ENCODE measurements at regions not wholly inside any gene's neighbourhood (a gene's known extent, or its start where the extent isn't known, plus 50 kb on each side); places are given as distances from the start of the nearest gene placed in this dataset.

DNA sequence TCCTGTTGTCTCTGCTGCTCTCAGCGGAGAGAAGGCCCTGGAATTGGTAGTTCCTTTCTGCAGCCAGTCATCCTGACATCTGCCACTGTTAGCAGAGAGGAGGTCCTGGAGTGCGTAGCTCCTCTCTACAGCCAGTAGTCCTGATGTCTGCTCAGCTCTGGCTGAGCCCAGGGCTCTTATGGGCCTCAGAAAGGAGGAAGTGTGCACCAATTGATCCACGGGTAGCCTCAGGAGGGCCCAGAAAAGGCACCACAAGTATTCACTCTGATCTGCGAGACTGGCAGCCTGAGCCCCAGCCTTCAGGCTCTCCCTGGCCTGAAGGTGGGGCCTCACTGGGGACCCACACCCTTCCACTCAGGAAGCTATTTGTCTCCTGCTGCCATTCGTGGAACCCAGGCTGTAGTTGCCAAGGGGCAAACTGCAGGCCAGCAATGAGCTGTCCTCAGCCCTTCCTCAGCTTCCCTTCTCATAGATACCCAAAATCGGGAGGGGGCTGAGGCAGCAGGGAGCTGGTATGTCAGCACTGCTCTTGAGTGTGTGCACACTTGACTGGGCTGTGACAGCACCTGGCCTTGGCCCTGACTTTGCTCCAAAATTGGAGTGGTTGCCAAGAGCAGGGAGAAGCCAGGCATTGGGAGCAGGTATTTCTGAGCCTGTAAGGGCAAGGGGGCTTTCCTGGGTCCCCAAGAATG lies 1049.5 kb upstream of the ACO1 start:
- TF ChIP-seq, protein P1, sequence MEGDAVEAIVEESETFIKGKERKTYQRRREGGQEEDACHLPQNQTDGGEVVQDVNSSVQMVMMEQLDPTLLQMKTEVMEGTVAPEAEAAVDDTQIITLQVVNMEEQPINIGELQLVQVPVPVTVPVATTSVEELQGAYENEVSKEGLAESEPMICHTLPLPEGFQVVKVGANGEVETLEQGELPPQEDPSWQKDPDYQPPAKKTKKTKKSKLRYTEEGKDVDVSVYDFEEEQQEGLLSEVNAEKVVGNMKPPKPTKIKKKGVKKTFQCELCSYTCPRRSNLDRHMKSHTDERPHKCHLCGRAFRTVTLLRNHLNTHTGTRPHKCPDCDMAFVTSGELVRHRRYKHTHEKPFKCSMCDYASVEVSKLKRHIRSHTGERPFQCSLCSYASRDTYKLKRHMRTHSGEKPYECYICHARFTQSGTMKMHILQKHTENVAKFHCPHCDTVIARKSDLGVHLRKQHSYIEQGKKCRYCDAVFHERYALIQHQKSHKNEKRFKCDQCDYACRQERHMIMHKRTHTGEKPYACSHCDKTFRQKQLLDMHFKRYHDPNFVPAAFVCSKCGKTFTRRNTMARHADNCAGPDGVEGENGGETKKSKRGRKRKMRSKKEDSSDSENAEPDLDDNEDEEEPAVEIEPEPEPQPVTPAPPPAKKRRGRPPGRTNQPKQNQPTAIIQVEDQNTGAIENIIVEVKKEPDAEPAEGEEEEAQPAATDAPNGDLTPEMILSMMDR (IDR thresholded peaks at IDR 0.05; ENCODE audit: control extremely low read depth in 1 of 3, insufficient read depth in 1 of 3, low read depth in 1 of 3, low read length in 3 of 3), result no peak
- TF ChIP-seq POLR2A (IDR thresholded peaks at IDR 0.05; ENCODE audit: control extremely low read depth in 1 of 2, low read depth in 2 of 2, low read length in 2 of 2), result no peak
- no peak for TF ChIP-seq EGR1 (IDR thresholded peaks at IDR 0.05; ENCODE audit: borderline replicate concordance, low read depth, low read length)
- TF ChIP-seq, protein P2, sequence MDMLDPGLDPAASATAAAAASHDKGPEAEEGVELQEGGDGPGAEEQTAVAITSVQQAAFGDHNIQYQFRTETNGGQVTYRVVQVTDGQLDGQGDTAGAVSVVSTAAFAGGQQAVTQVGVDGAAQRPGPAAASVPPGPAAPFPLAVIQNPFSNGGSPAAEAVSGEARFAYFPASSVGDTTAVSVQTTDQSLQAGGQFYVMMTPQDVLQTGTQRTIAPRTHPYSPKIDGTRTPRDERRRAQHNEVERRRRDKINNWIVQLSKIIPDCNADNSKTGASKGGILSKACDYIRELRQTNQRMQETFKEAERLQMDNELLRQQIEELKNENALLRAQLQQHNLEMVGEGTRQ (IDR thresholded peaks at IDR 0.05; ENCODE audit: low read length), result no peak
- no peak for TF ChIP-seq RAD21 (IDR thresholded peaks at IDR 0.05 in 1 of 2, conservative IDR thresholded peaks at IDR 0.05 in 1 of 2; ENCODE audit: low read depth in 2 of 2, low read length in 2 of 2)
- TF ChIP-seq SIN3A (conservative IDR thresholded peaks at IDR 0.05 in 1 of 2, IDR thresholded peaks at IDR 0.05 in 1 of 2; ENCODE audit: low read depth in 1 of 2, low read length in 2 of 2), result no peak
- TF ChIP-seq, protein P3, sequence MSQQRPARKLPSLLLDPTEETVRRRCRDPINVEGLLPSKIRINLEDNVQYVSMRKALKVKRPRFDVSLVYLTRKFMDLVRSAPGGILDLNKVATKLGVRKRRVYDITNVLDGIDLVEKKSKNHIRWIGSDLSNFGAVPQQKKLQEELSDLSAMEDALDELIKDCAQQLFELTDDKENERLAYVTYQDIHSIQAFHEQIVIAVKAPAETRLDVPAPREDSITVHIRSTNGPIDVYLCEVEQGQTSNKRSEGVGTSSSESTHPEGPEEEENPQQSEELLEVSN (IDR thresholded peaks at IDR 0.05), result no peak
- no peak for TF ChIP-seq RXRA (IDR thresholded peaks at IDR 0.05; ENCODE audit: insufficient read depth, low read depth, low read length)
- no peak for TF ChIP-seq JUND (IDR thresholded peaks at IDR 0.05; ENCODE audit: low read length)
- no peak for TF ChIP-seq EZH2 (IDR thresholded peaks at IDR 0.05; ENCODE audit: low read depth, low read length, severe bottlenecking)
- no peak for TF ChIP-seq SP1 (IDR thresholded peaks at IDR 0.05; ENCODE audit: low read depth, low read length)
- no peak for TF ChIP-seq GABPA (IDR thresholded peaks at IDR 0.05; ENCODE audit: borderline replicate concordance, insufficient read depth, low read length)
- no peak for TF ChIP-seq FOSL1 (IDR thresholded peaks at IDR 0.05; ENCODE audit: insufficient read depth, low read depth, low read length)
- TF ChIP-seq CHD2 (IDR thresholded peaks at IDR 0.05; ENCODE audit: low read length), result no peak
